ENCODE measurements at regions not wholly inside any gene's neighbourhood (a gene's known extent, or its start where the extent isn't known, plus 50 kb on each side); places are given as distances from the start of the nearest gene placed in this dataset.

DNA sequence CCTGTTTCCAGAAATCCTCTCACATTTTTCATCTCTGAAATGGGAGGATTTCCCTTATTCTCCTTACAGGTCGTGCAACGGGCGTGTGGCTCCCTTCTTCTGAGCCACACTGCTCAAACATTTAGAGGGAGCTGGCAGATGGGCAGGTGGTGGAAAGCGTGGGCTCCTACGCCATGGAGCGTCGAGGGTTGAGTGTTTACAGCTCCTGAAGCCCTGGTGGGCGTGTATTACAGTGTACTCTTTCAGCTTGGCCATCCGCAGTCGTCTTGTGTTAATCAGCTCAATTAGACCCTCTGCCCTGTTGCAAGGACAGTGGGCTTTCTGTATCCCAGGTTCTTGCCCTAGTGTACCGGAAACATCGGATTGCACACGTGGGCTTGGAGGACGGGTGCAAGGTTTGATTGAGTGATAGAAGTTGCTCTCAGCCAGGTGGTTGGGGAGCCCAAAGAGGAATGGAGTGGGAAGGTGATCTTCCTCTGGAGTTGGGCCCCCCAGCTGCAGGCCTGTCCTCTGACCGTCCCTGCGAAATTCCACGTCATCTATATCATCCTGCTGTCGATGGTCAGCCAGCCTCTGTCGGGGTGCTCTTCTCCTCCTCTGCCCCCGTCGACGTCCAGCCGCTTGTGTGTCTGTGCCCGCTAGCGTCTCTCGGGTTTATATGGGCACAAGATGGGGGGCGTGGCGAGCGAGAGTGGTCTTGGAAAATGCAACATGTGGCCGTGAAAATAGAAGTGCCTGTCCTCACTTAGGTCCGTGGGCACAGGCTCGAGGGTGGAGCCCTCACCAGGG lies 120.3 kb upstream of the DSEL start:
- H3K27me3 ChIP-seq (ENCODE audit: control insufficient read depth, insufficient read depth, low read length): no peaks in the 10 kb centered on the region
- no CpG with 5 or more reads among the region's 32 CpGs for WGBS (ENCODE audit: insufficient coverage, low lambda C conversion rate)
- H3K4me1 ChIP-seq (ENCODE audit: control insufficient read depth, insufficient read depth, low read length): no peaks in the 10 kb centered on the region
- H3K4me3 ChIP-seq (ENCODE audit: low read length): no peak overlapping the region
- H3K27ac ChIP-seq (ENCODE audit: low read length): no peak overlapping the region
- no peaks in the 10 kb centered on the region for H3K9me3 ChIP-seq (ENCODE audit: control insufficient read depth, low read depth, low read length)
- H3K36me3 ChIP-seq (ENCODE audit: control insufficient read depth, insufficient read depth, low read length): no peaks in the 10 kb centered on the region
- DNase-seq: no peak

DNA sequence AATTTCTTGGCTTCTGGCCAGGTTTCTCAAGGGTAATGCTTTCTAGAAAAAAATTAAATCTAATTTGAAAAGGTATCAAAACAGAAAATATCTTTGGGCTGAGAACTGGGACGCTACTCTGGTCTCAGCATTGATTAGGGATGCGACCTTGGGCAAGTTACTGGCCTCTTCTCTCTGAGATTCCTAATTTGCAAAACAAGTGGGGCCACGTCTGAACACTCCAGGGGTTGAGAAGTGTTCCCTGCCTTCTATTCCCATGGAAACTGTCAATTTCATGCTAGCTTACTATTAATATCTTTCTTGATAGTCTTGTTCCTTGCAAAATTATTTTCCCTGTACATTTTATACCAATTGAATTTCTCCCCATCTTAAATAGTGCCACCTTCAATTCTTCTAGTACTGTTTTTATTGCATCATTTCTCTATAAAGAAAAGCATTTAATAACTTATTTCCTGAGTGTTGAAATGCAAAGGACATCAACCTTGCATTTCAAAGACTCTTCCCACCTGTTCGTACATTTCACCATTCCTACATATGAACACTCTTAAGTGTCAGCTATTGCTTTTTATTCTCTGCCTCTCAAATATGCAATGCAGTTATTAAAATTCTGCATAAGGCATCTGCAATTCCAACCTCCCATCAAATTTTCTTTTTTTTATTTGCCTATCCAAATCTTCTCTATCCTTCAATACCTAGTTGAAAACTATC lies 118.3 kb upstream of the DSEL start:
- Histone ChIP-seq H3K27me3 (ENCODE audit: control insufficient read depth, insufficient read depth, low read length) (no peaks in the 10 kb centered on the region), H3K4me1 (ENCODE audit: control insufficient read depth, insufficient read depth, low read length) (no peaks in the 10 kb centered on the region)
- WGBS (ENCODE audit: insufficient coverage, low lambda C conversion rate): 70% methylated on average over 2 of the region's 4 CpGs

DNA sequence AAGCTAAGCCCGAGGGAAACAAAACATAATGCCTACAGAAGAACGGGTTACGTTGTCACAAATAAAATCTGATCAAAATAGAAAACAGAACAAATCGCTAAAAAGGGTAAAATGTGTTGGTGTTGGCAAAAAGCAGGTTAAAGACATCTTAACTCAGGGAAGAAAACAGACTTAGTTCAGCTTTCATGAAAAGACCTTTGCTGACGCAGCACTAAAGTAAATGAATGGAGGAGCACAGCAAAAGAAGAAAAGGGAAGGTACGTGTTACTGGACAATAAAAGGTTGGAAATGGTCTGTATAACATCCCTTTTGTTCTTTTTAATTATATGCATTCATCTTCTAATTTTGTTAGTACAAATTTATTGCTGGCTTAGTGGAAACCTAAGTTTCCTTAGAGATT lies 117.4 kb upstream of the DSEL start:
- DNase-seq: no peak
- H3K27ac ChIP-seq (ENCODE audit: low read length): no peak overlapping the region
- 94% methylated on average over 4 of the region's 6 CpGs for WGBS (ENCODE audit: insufficient coverage, low lambda C conversion rate)
- no peaks in the 10 kb centered on the region for H3K4me1 ChIP-seq (ENCODE audit: control insufficient read depth, insufficient read depth, low read length)
- no peak overlapping the region for H3K4me3 ChIP-seq (ENCODE audit: low read length)
- no peaks in the 10 kb centered on the region for H3K36me3 ChIP-seq (ENCODE audit: control insufficient read depth, insufficient read depth, low read length)
- no peaks in the 10 kb centered on the region for H3K9me3 ChIP-seq (ENCODE audit: control insufficient read depth, low read depth, low read length)
- H3K27me3 ChIP-seq (ENCODE audit: control insufficient read depth, insufficient read depth, low read length): no peaks in the 10 kb centered on the region

More for the DNA sequence above, 118.3 kb upstream of the DSEL start:
- no peak overlapping the region for H3K27ac ChIP-seq (ENCODE audit: low read length)
- H3K36me3 ChIP-seq (ENCODE audit: control insufficient read depth, insufficient read depth, low read length): no peaks in the 10 kb centered on the region
- no peaks in the 10 kb centered on the region for H3K9me3 ChIP-seq (ENCODE audit: control insufficient read depth, low read depth, low read length)
- DNase-seq: no peak
- no peak overlapping the region for H3K4me3 ChIP-seq (ENCODE audit: low read length)

DNA sequence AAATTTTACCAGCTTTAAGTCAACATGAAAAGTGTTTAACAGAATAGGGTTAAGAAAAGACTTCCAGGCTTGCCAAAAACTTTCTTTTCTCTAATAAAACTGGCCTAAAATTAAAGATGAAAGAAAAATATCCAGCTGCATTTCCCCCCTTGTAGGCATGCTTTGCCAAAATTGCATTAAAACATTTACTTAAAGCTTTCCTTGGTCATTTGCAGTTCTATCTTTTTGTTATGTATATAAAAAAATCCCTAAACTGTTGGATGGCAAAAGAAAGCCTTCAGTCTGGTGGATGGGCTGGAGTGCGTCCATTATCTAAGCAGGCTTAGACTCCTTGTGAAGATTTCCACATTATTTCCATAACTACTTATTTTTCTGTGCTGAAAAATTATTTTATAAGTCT lies 105.4 kb upstream of the DSEL start:
- no peaks in the 10 kb centered on the region for H3K36me3 ChIP-seq (ENCODE audit: control insufficient read depth, insufficient read depth, low read length)

DNA sequence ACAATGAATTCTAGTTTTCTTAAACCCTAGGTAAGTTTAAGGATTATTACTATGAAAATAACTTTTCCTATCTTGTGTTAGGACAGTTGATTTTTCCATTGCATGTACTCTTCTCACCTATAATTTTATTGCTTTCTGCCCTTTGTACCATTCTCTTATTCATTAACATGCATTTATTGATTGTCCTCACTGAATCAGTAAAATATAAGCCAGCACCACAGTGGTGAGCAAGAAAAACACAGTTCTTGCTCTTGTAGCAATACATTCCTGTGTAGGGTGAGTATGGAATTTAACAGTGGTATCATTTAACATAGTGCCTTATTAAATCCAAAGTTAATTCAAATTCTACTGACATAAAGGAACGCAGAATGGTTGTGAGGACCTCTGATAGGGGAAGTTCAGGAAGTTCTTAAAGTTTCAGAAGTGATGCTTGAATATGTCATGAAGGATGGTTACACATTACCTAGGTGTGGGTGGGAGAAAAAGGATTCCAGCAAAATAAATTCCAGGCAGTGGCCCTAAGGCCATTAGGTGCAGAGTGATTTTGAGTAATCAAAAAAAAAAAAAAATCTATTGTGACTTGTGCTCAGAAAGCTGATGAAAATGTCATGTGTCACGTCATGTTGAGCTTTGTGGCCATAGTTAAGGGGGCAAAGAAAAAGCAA lies 104.7 kb upstream of the DSEL start:
- Histone ChIP-seq H3K36me3 (ENCODE audit: control insufficient read depth, insufficient read depth, low read length) (no peaks in the 10 kb centered on the region), H3K27ac (ENCODE audit: low read length) (peak overlapping the region; percentile 34), H3K4me3 (ENCODE audit: low read length) (no peak overlapping the region), H3K9me3 (ENCODE audit: control insufficient read depth, low read depth, low read length) (no peaks in the 10 kb centered on the region), H3K27me3 (ENCODE audit: control insufficient read depth, insufficient read depth, low read length) (no peaks in the 10 kb centered on the region), H3K4me1 (ENCODE audit: control insufficient read depth, insufficient read depth, low read length) (peaks cover 9% of the 10 kb centered on the region)
- 17% methylated on average over 1 of the region's 2 CpGs for WGBS (ENCODE audit: insufficient coverage, low lambda C conversion rate)
- DNase-seq: peak; percentile 42 to 86

More for the DNA sequence above, 105.4 kb upstream of the DSEL start:
- Histone ChIP-seq H3K9me3 (ENCODE audit: control insufficient read depth, low read depth, low read length) (no peaks in the 10 kb centered on the region), H3K27ac (ENCODE audit: low read length) (peak overlapping the region; percentile 34), H3K4me1 (ENCODE audit: control insufficient read depth, insufficient read depth, low read length) (peaks cover 9% of the 10 kb centered on the region), H3K4me3 (ENCODE audit: low read length) (no peak overlapping the region), H3K27me3 (ENCODE audit: control insufficient read depth, insufficient read depth, low read length) (no peaks in the 10 kb centered on the region)
- DNase-seq: no peak
- whole genome bisulfite sequencing (ENCODE audit: insufficient coverage, low lambda C conversion rate): 83% methylated on average over 1 of the region's 1 CpG

DNA sequence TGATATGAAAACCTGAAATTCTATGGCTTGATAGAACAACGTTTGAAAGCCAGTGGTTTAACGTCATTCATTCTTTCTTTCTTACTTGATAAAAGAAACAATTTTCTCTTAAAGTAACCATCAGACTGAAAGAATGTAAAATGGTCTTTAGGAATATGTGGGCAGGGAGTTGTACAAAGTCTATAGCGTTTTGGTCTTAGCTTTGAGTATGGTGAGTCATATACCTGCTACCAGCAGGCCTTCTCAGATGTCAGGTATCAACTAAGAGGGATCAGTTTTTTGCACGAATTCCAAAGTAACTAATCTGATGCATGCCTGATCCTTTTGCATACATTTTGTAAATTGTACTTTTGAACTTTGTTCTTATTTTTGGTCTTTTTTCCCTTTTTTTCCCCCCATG lies 101.5 kb upstream of the DSEL start:
- WGBS (ENCODE audit: insufficient coverage, low lambda C conversion rate): no CpG with 5 or more reads among the region's 4 CpGs
- Histone ChIP-seq H3K4me1 (ENCODE audit: control insufficient read depth, insufficient read depth, low read length) (peaks cover 9% of the 10 kb centered on the region), H3K27ac (ENCODE audit: low read length) (no peak overlapping the region), H3K36me3 (ENCODE audit: control insufficient read depth, insufficient read depth, low read length) (no peaks in the 10 kb centered on the region), H3K27me3 (ENCODE audit: control insufficient read depth, insufficient read depth, low read length) (no peaks in the 10 kb centered on the region), H3K9me3 (ENCODE audit: control insufficient read depth, low read depth, low read length) (no peaks in the 10 kb centered on the region), H3K4me3 (ENCODE audit: low read length) (no peak overlapping the region)
- DNase-seq: no peak

DNA sequence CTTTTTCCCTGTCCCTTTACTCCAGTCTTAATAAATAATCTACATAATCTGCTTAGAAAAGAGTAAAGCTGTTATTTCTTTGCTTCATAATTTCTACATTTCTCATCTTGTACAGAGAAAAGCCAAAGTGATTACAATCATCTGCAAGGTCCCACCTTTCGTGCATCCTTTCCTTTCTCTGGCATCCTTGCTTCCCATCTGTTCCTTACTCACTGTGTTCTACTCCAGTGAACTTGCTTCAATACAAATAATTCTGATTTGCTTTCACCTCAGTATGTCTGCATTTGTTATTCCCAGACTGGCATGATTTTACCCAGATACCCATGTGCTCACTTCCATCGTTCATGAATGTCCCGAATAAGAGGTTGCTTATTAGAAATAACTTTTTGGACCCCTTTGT lies 99.4 kb upstream of the DSEL start:
- DNase-seq: no peak
- Histone ChIP-seq H3K4me3 (ENCODE audit: low read length) (no peak overlapping the region), H3K36me3 (ENCODE audit: control insufficient read depth, insufficient read depth, low read length) (no peaks in the 10 kb centered on the region), H3K27me3 (ENCODE audit: control insufficient read depth, insufficient read depth, low read length) (no peaks in the 10 kb centered on the region), H3K27ac (ENCODE audit: low read length) (no peak overlapping the region), H3K4me1 (ENCODE audit: control insufficient read depth, insufficient read depth, low read length) (no peaks in the 10 kb centered on the region), H3K9me3 (ENCODE audit: control insufficient read depth, low read depth, low read length) (no peaks in the 10 kb centered on the region)
- WGBS (ENCODE audit: insufficient coverage, low lambda C conversion rate): 87% methylated on average over 3 of the region's 3 CpGs

DNA sequence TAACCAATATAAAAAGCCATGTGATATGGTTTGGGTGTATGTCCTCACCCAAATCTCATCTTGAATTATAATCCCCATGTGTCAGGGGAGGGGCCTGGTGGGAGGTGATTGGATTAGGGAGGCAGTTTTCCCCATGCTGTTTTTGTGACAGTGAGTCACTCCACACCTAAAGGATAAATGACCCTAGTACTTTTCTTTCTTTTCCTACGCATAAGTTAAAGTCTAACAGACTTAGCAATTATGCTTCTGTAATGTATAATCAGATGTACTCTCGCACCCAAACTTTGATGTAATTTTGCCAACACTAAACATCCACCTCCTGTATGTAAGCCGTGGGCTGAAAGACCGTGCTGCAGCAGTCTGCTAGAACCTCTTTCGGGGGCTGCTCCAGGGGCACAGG lies 97.2 kb upstream of the DSEL start:
- peak overlapping the region; percentile 4 for H3K27ac ChIP-seq (ENCODE audit: low read length)
- DNase-seq: peak; percentile 17 to 61

DNA sequence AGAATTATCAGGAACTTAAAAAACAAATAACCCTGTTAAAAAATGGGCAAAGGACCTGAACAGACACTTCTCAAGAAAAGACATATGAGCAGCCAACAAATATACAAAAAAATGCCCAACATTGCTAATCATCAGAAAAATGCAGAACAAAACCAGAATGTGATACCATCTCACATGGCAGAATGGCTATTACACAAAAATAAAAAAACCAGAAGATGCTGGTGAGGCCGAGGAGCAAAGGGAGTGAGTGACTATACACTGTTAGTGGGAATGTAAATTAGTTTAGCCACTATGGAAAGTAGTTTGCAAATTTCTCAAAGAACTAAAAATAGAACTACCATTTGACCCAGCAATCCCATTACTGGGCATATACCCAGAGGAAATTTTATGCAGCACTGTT lies 95.8 kb upstream of the DSEL start:
- H3K4me1 ChIP-seq (ENCODE audit: control insufficient read depth, insufficient read depth, low read length): no peaks in the 10 kb centered on the region
- H3K4me3 ChIP-seq (ENCODE audit: low read length): no peak overlapping the region
- WGBS (ENCODE audit: insufficient coverage, low lambda C conversion rate): 83% methylated on average over 1 of the region's 1 CpG
- no peaks in the 10 kb centered on the region for H3K36me3 ChIP-seq (ENCODE audit: control insufficient read depth, insufficient read depth, low read length)
- H3K27ac ChIP-seq (ENCODE audit: low read length): no peak overlapping the region
- no peaks in the 10 kb centered on the region for H3K9me3 ChIP-seq (ENCODE audit: control insufficient read depth, low read depth, low read length)
- H3K27me3 ChIP-seq (ENCODE audit: control insufficient read depth, insufficient read depth, low read length): no peaks in the 10 kb centered on the region
- DNase-seq: no peak

More for the DNA sequence above, 97.2 kb upstream of the DSEL start:
- H3K9me3 ChIP-seq (ENCODE audit: control insufficient read depth, low read depth, low read length): no peaks in the 10 kb centered on the region
- no peak overlapping the region for H3K4me3 ChIP-seq (ENCODE audit: low read length)
- no peaks in the 10 kb centered on the region for H3K4me1 ChIP-seq (ENCODE audit: control insufficient read depth, insufficient read depth, low read length)
- H3K27me3 ChIP-seq (ENCODE audit: control insufficient read depth, insufficient read depth, low read length): no peaks in the 10 kb centered on the region
- H3K36me3 ChIP-seq (ENCODE audit: control insufficient read depth, insufficient read depth, low read length): no peaks in the 10 kb centered on the region
- WGBS (ENCODE audit: insufficient coverage, low lambda C conversion rate): no CpG with 5 or more reads among the region's 5 CpGs

DNA sequence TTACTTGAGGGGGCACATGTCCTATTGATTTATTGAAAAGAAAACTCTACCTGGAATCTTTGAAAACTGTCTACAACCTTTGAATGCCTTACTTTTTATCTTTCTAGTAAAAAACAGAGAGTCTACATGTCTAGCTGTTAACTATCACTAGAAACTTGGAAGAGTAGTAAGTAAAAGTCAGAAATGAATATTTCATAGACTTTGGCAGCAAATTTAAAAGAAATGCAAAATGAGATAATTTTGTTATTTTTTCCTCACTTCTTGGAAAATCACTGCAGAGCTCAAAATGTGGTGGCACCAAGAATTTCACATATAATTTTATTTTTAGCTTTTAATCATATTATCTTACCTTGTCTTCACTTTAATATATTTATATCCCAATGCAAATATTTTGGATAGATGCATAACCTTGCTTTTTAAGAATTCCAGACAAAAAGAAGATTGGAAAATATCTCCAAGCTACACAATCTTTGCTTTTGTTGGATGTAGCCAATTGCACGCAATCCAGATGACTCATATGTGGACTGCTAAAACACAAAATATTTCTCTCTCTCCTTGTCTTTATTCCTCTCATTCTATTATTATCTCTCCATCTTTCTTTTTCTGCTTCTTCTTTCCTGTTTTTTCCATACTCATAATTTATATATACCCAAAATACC lies 92.2 kb upstream of the DSEL start:
- DNase-seq: no peak
- H3K4me3 ChIP-seq (ENCODE audit: low read length): no peak overlapping the region
- 100% methylated on average over 1 of the region's 1 CpG for WGBS (ENCODE audit: insufficient coverage, low lambda C conversion rate)
- no peaks in the 10 kb centered on the region for H3K9me3 ChIP-seq (ENCODE audit: control insufficient read depth, low read depth, low read length)
- H3K27me3 ChIP-seq (ENCODE audit: control insufficient read depth, insufficient read depth, low read length): no peaks in the 10 kb centered on the region
- no peak overlapping the region for H3K27ac ChIP-seq (ENCODE audit: low read length)
- no peaks in the 10 kb centered on the region for H3K36me3 ChIP-seq (ENCODE audit: control insufficient read depth, insufficient read depth, low read length)
- H3K4me1 ChIP-seq (ENCODE audit: control insufficient read depth, insufficient read depth, low read length): no peaks in the 10 kb centered on the region
